NCI-H1092 (cell line): ENCODE measurements at regions not wholly inside any gene's neighbourhood (a gene's known extent, or its start where the extent isn't known, plus 50 kb on each side); places are given as distances from the start of the nearest gene placed in this dataset.
"Not testable (repeated sequence)": the region's sequence is repeated elsewhere in the genome, so short reads cannot be mapped to it uniquely, and the experiment has no call there.

Experiments
- DNase-seq: peaks from one replicate; lab custom pipeline; 2025; lab: John Stamatoyannopoulos, UW

- no peak for DNase-seq
Observed at GRCh38 chr2:48221846-48222516, 92.5 kb upstream of the FOXN2 start.

- no peak for DNase-seq
Observed at GRCh38 chr2:48227617-48228344, 86.7 kb upstream of the FOXN2 start.

- no peak for DNase-seq
Observed at GRCh38 chr2:48228345-48228684, 86.2 kb upstream of the FOXN2 start.

GRCh38 chr2:48229063-48229462 is 85.4 kb upstream of the FOXN2 start:
- DNase-seq: no peak

GRCh38 chr2:48230834-48231233 is 83.6 kb upstream of the FOXN2 start:
- DNase-seq: no peak

- no peak for DNase-seq
Observed at GRCh38 chr2:48232351-48232750, 82.1 kb upstream of the FOXN2 start.

GRCh38 chr2:48233005-48233404 is 81.5 kb upstream of the FOXN2 start:
- no peak for DNase-seq

GRCh38 chr2:48233824-48234223 is 80.7 kb upstream of the FOXN2 start:
- DNase-seq: not testable (repeated sequence)

- peak; percentile 50 for DNase-seq
Observed at GRCh38 chr2:48235076-48235475, 79.4 kb upstream of the FOXN2 start.

GRCh38 chr2:48238381-48238780 is 76.1 kb upstream of the FOXN2 start:
- no peak for DNase-seq

- no peak for DNase-seq
Observed at GRCh38 chr2:48240912-48241311, 73.6 kb upstream of the FOXN2 start.

GRCh38 chr2:48247206-48247605 is 67.3 kb upstream of the FOXN2 start:
- no peak for DNase-seq

GRCh38 chr2:48248251-48248933 is 66.1 kb upstream of the FOXN2 start:
- no peak for DNase-seq

GRCh38 chr2:48249025-48249424 is 65.5 kb upstream of the FOXN2 start:
- DNase-seq: peak; percentile 5

- DNase-seq: no peak
Observed at GRCh38 chr2:48249631-48250473, 64.6 kb upstream of the FOXN2 start.

- no peak for DNase-seq
Observed at GRCh38 chr2:48250474-48250844, 64.0 kb upstream of the FOXN2 start.

- no peak for DNase-seq
Observed at GRCh38 chr2:48250943-48251342, 63.5 kb upstream of the FOXN2 start.

- no peak for DNase-seq
Observed at GRCh38 chr2:48251437-48252148, 62.9 kb upstream of the FOXN2 start.

- no peak for DNase-seq
Observed at GRCh38 chr2:48253301-48253700, 61.2 kb upstream of the FOXN2 start.

GRCh38 chr2:48254839-48255238 is 59.6 kb upstream of the FOXN2 start:
- DNase-seq: no peak

- DNase-seq: no peak
Observed at GRCh38 chr2:48257456-48257855, 57.0 kb upstream of the FOXN2 start.
